NOMO-1 treated with DMSO at 0.1 percent for 48 hours (cell line): ENCODE measurements at regions not wholly inside any gene's neighbourhood (a gene's known extent, or its start where the extent isn't known, plus 50 kb on each side); places are given as distances from the start of the nearest gene placed in this dataset.
"Not testable (repeated sequence)": the region's sequence is repeated elsewhere in the genome, so short reads cannot be mapped to it uniquely, and the experiment has no call there.

Experiments used
- DNase-seq: peaks from one replicate; lab custom pipeline; 2025; ENCODE audit not compliant: unreplicated experiment; lab: John Stamatoyannopoulos, UW

- no peak for DNase-seq
Measured at GRCh38 chr6:155647354-155647753, 191.7 kb upstream of the NOX3 start.

- DNase-seq = no peak
Measured at GRCh38 chr6:155646443-155646842, 190.8 kb upstream of the NOX3 start.

- no peak for DNase-seq
Measured at GRCh38 chr6:155645325-155645724, 189.7 kb upstream of the NOX3 start.

- no peak for DNase-seq
Measured at GRCh38 chr6:155641603-155642002, 186.0 kb upstream of the NOX3 start.

GRCh38 chr6:155638200-155638599, 182.6 kb upstream of the NOX3 start:
- no peak for DNase-seq

GRCh38 chr6:155635416-155635815, 179.8 kb upstream of the NOX3 start:
- DNase-seq = no peak

- DNase-seq = no peak
Measured at GRCh38 chr6:155630085-155630484, 174.4 kb upstream of the NOX3 start.

- no peak for DNase-seq
Measured at GRCh38 chr6:155629652-155630051, 174.0 kb upstream of the NOX3 start.

- no peak for DNase-seq
Measured at GRCh38 chr6:155628306-155628705, 172.7 kb upstream of the NOX3 start.

GRCh38 chr6:155627722-155628212, 172.1 kb upstream of the NOX3 start:
- not testable (repeated sequence) for DNase-seq

GRCh38 chr6:155623450-155624178, 168.0 kb upstream of the NOX3 start:
- no peak for DNase-seq

- DNase-seq = no peak
Measured at GRCh38 chr6:155614606-155615005, 159.0 kb upstream of the NOX3 start.

GRCh38 chr6:155611742-155612141, 156.1 kb upstream of the NOX3 start:
- no peak for DNase-seq

- DNase-seq = no peak
Measured at GRCh38 chr6:155604991-155605390, 149.4 kb upstream of the NOX3 start.

- DNase-seq = no peak
Measured at GRCh38 chr6:155599561-155599960, 143.9 kb upstream of the NOX3 start.

- DNase-seq = no peak
Measured at GRCh38 chr6:155599160-155599559, 143.5 kb upstream of the NOX3 start.

- no peak for DNase-seq
Measured at GRCh38 chr6:155595284-155595683, 139.6 kb upstream of the NOX3 start.

GRCh38 chr6:155591741-155592140, 136.1 kb upstream of the NOX3 start:
- DNase-seq = no peak

- DNase-seq = no peak
Measured at GRCh38 chr6:155589190-155589589, 133.6 kb upstream of the NOX3 start.

GRCh38 chr6:155587817-155588216, 132.2 kb upstream of the NOX3 start:
- DNase-seq = no peak

- no peak for DNase-seq
Measured at GRCh38 chr6:155586090-155586489, 130.5 kb upstream of the NOX3 start.

- DNase-seq = no peak
Measured at GRCh38 chr6:155584006-155584405, 128.4 kb upstream of the NOX3 start.
